NCI-H69 (cell line): ENCODE measurements at regions not wholly inside any gene's neighbourhood (a gene's known extent, or its start where the extent isn't known, plus 50 kb on each side); places are given as distances from the start of the nearest gene placed in this dataset.

Experiments
- DNase-seq: peaks from one replicate; lab custom pipeline; 2025; lab: John Stamatoyannopoulos, UW

GRCh38 chr6:100176951-100177710 lies 183.1 kb upstream of the MCHR2 start:
- peak; percentile 68 for DNase-seq

GRCh38 chr6:100176311-100176950 lies 182.4 kb upstream of the MCHR2 start:
- DNase-seq, result peak; percentile 65

GRCh38 chr6:100175814-100176310 lies 181.8 kb upstream of the MCHR2 start:
- DNase-seq, result peak; percentile 22

- no peak for DNase-seq
Measured at GRCh38 chr6:100173211-100173610, 179.2 kb upstream of the MCHR2 start.

- no peak for DNase-seq
Measured at GRCh38 chr6:100172322-100172713, 178.3 kb upstream of the MCHR2 start.

- no peak for DNase-seq
Measured at GRCh38 chr6:100171533-100172321, 177.7 kb upstream of the MCHR2 start.

- no peak for DNase-seq
Measured at GRCh38 chr6:100168148-100168547, 174.1 kb upstream of the MCHR2 start.

GRCh38 chr6:100167585-100167984 lies 173.6 kb upstream of the MCHR2 start:
- no peak for DNase-seq

- no peak for DNase-seq
Measured at GRCh38 chr6:100166956-100167355, 172.9 kb upstream of the MCHR2 start.

GRCh38 chr6:100165442-100165841 lies 171.4 kb upstream of the MCHR2 start:
- DNase-seq, result no peak

- DNase-seq, result no peak
Measured at GRCh38 chr6:100163035-100163434, 169.0 kb upstream of the MCHR2 start.

- no peak for DNase-seq
Measured at GRCh38 chr6:100161782-100162365, 167.9 kb upstream of the MCHR2 start.

GRCh38 chr6:100160930-100161329 lies 166.9 kb upstream of the MCHR2 start:
- peak; percentile 67 for DNase-seq

GRCh38 chr6:100155141-100155540 lies 161.1 kb upstream of the MCHR2 start:
- DNase-seq, result no peak

GRCh38 chr6:100153636-100154275 lies 159.7 kb upstream of the MCHR2 start:
- no peak for DNase-seq

GRCh38 chr6:100152201-100152600 lies 158.2 kb upstream of the MCHR2 start:
- no peak for DNase-seq

- DNase-seq, result peak; percentile 55
Measured at GRCh38 chr6:100144991-100145390, 151.0 kb upstream of the MCHR2 start.

- DNase-seq, result peak; percentile 70
Measured at GRCh38 chr6:100138346-100139022, 144.5 kb upstream of the MCHR2 start.

GRCh38 chr6:100137759-100138158 lies 143.7 kb upstream of the MCHR2 start:
- no peak for DNase-seq

GRCh38 chr6:100136590-100136989 lies 142.6 kb upstream of the MCHR2 start:
- no peak for DNase-seq

GRCh38 chr6:100135977-100136376 lies 142.0 kb upstream of the MCHR2 start:
- no peak for DNase-seq
